ENCODE measurements at regions not wholly inside any gene's neighbourhood (a gene's known extent, or its start where the extent isn't known, plus 50 kb on each side); places are given as distances from the start of the nearest gene placed in this dataset.

DNA sequence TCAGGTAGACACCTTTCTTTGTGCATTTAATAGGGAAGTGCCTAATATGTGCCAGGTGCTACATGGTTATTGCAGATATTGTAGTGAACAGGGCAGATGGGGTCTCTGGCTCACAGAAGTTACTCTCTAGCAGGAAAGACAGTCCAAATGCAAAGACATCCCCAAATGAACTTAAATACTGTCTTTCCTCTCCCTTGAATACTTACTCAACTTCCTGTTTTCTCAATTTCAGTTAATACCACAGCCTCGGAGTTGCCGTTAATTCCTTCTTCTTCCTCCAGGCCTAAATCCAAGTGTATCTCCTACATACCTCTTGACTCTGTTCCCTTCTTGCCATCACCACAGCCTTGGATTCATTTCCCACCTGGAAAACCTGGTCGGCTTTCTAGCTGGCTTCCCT lies 134.3 kb upstream of the SESN3 start:
- DNase-seq (ENCODE audit: low spot score in 2 of 2): no peak
- intact Hi-C loops (cut with DNase I; ENCODE audit: low total_unique reads): no loop called here
- TF ChIP-seq, protein P1, sequence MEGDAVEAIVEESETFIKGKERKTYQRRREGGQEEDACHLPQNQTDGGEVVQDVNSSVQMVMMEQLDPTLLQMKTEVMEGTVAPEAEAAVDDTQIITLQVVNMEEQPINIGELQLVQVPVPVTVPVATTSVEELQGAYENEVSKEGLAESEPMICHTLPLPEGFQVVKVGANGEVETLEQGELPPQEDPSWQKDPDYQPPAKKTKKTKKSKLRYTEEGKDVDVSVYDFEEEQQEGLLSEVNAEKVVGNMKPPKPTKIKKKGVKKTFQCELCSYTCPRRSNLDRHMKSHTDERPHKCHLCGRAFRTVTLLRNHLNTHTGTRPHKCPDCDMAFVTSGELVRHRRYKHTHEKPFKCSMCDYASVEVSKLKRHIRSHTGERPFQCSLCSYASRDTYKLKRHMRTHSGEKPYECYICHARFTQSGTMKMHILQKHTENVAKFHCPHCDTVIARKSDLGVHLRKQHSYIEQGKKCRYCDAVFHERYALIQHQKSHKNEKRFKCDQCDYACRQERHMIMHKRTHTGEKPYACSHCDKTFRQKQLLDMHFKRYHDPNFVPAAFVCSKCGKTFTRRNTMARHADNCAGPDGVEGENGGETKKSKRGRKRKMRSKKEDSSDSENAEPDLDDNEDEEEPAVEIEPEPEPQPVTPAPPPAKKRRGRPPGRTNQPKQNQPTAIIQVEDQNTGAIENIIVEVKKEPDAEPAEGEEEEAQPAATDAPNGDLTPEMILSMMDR (IDR thresholded peaks at IDR 0.05): no peak
- no peak for TF ChIP-seq POLR2A (IDR thresholded peaks at IDR 0.05)
- WGBS, 2 donors: 81 to 87% methylated on average over 3 of the region's 3 CpGs
- no peak overlapping the region for H3K4me3 ChIP-seq (ENCODE audit: low read depth, poor library complexity, severe bottlenecking)

DNA sequence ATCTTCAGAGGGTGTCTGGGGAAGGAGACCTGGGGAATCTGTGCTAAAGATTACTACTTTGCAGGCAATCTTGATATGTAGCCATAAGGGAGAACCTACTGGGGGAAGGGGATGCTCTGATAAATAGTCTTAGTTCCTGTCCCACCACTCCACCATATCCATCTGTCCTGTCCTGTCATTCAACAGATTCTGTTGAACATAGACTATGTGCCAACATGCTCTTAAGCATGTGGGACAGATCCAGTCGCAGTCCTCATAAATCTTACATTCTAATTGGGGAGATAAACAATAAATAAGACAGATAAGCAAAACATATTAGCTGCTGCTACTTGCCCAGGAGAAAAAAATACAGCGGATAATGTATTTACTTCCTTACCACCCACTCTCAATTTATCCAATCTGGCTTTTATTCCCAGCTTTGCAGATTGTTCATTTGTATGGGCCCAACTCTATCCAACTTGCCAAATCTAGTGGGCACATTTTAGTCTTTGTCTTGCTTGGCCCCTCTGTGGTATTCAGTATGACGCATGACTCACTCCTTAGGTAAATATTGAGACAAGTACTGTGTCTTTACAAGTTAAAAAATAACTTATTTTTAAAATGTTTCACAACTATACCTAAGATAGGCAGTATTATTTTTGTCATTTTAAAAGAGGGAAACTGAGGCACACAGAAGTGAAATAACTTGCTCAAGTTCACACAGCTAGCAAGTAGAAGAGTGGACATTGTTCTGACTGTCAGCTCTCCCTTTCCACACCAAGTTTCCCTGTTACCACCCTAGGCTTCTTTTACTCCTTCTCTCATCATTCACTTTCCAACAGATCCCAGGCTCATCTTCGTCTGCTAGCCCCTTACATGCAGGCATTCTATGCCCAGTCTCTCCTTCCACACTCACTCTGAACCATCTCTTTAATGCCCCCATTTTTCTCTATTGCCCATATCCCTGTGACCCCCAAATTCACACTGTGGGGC lies 133.6 kb upstream of the SESN3 start:
- no peak for DNase-seq (ENCODE audit: low spot score in 2 of 2)
- WGBS, 2 donors: 59 to 76% methylated on average over 4 of the region's 4 CpGs
- no peak for TF ChIP-seq POLR2A (IDR thresholded peaks at IDR 0.05)
- TF ChIP-seq, protein P1 (IDR thresholded peaks at IDR 0.05): no peak
- H3K4me3 ChIP-seq (ENCODE audit: low read depth, poor library complexity, severe bottlenecking): no peak overlapping the region
- intact Hi-C loops (cut with DNase I; ENCODE audit: low total_unique reads): no loop called here

DNA sequence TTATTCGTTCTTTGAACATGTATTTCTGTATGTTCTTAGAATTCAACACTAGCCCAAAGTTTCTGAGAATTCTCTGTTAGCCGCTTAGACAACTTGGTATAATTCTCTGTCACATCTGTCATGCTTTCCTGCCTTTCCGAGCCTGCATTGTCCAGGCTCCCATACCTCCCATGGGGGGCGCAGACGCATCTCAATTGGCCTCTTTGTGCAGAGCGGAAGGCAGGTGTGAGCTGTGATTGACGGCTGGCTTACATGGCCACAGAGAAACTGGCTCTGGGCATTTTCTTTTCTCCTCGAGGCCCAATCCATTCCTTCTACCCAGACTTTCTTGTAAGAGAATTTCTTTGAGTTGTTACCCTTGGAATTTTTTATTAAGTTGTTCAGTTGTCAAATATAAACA lies 132.7 kb upstream of the SESN3 start:
- WGBS, 2 donors: 78 to 83% methylated on average over 8 of the region's 8 CpGs
- no peak overlapping the region for H3K4me3 ChIP-seq (ENCODE audit: low read depth, poor library complexity, severe bottlenecking)
- TF ChIP-seq, protein P1 (IDR thresholded peaks at IDR 0.05): no peak
- no peak for TF ChIP-seq POLR2A (IDR thresholded peaks at IDR 0.05)
- DNase-seq (ENCODE audit: low spot score in 2 of 2): no peak
- intact Hi-C loops (cut with DNase I; ENCODE audit: low total_unique reads): no loop called here

DNA sequence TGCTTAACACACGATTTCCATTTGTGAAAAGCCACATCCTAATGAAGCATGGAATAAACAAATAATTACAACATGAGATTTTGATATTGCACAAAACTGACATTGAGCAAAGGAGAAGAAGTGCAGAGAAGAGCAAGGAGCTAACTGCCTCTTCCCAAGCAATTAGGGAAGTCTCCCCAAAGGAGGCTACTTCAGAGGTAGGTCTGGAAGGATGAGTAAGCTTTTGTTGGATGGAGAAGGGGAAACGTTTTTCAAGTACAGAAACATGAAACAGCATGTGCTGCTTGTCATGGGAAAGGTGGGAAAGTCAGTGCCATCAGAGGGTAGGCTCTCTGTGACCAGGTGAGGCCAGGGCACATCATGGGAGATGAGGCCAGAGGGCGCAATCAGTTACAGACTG lies 132.2 kb upstream of the SESN3 start:
- intact Hi-C loops (cut with DNase I; ENCODE audit: low total_unique reads): no loop called here
- DNase-seq (ENCODE audit: low spot score in 2 of 2): no peak
- TF ChIP-seq, protein P1 (IDR thresholded peaks at IDR 0.05): no peak
- no peak for TF ChIP-seq POLR2A (IDR thresholded peaks at IDR 0.05)
- 51 to 54% methylated on average over 3 of the region's 3 CpGs for WGBS, 2 donors
- H3K4me3 ChIP-seq (ENCODE audit: low read depth, poor library complexity, severe bottlenecking): no peak overlapping the region

DNA sequence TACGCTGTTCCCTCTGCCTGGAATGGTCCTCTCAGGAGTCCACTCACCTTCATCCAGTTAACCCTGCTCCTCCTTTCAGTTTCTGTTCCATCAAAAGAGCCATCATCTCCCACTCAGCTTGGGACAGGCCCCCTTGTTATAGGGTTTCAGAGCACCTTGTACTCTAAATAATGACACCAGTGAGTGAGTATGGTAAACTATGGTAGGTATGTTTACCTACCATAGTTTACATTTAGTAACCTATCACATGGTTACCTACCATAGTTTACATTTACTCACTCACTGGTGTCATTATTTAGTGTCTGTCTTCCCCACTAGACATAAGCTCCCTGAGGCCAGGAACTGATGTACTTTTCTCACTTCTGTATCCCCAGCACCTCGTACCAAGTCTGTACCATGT lies 130.2 kb upstream of the SESN3 start:
- no peak for DNase-seq (ENCODE audit: low spot score in 2 of 2)
- 97 to 99% methylated on average over 2 of the region's 2 CpGs for WGBS, 2 donors
- H3K4me3 ChIP-seq (ENCODE audit: low read depth, poor library complexity, severe bottlenecking): no peak overlapping the region
- intact Hi-C loops (cut with DNase I; ENCODE audit: low total_unique reads): no loop called here
- TF ChIP-seq, protein P1 (IDR thresholded peaks at IDR 0.05): no peak
- TF ChIP-seq POLR2A (IDR thresholded peaks at IDR 0.05): no peak

Measured in lower leg skin (tissue), 4 donors.